Fibroblast of skin of right biceps (primary cell): ENCODE measurements at regions not wholly inside any gene's neighbourhood (a gene's known extent, or its start where the extent isn't known, plus 50 kb on each side); places are given as distances from the start of the nearest gene placed in this dataset.
"Not testable (repeated sequence)": the region's sequence is repeated elsewhere in the genome, so short reads cannot be mapped to it uniquely, and the experiment has no call there.

ENCODE experiments used
- DNase-seq: peaks from one replicate; pipeline ENCODE4 v3.0.0-alpha.2; 2013

DNA sequence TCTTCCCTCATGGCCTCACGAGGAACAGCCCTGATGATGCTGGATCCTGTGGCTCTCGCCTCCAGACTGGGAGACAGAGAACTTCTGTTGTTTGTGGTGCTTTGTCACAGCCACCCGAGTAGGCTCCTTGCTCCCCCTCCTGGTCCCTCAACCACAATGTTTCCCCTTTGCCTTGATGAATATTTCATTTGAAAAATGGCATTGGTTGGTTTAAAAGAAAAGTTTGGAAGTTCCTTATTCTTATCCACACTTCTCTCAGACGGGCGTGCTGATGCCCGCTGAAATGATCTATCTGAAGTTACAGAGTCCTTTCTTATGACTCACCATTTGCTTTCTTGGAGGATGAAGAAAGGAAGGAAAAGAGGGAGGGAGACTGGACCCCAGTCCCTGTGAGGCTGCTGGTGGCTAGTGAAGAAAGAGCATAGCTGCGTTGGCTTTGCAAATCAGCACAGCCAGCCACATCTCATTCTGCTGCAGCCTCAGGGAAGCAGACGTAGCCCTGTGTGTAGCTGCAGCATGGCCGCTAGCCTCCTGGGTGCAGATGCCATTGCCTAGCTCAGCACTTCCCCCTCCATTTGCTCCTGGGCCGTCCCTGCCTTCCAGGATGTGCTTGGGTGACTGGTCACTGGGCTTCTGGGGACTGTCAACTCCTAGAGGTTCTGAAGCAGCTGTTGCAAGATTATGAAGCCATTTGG is 185.9 kb downstream of the ERCC6L2 start:
- DNase-seq, result peak; percentile 82

DNA sequence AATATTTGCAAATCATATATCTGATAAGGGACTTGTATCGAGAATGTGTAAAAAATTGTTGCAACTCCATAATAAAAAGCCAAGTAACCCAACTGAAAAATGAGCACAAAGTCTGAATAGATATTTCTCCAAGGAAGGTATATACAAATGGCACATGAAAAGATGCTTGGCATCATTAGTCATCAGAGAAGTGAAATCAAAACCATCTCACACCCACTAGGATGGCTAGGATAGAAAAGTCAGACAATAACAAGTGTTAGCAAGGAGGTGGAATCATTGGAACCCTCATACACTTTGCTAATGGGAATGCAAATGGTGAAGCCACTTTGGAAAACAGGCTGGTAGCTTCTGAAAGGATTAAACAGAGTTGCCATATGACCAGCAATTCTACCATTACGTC is 182.7 kb downstream of the ERCC6L2 start:
- DNase-seq, result no peak

DNA sequence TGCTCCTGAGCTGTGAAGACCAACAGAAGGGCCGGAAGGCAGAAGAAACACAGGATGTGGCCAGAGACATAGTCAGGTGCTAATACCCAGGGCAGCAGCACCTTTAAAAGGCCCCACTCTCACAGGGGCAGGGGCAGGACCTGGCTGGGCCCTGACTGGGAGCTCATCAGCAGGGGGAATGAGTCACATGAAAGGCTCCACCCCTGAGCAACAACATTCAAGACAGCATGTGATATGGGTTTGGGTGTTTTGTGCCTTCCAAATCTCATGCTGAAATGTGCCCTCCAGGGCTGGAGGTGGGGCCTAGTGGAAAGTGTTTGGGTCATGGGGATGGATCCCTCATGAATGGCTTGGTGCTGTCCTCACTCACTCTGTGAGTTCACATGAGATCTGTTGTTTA is 181.7 kb downstream of the ERCC6L2 start:
- no peak for DNase-seq

DNA sequence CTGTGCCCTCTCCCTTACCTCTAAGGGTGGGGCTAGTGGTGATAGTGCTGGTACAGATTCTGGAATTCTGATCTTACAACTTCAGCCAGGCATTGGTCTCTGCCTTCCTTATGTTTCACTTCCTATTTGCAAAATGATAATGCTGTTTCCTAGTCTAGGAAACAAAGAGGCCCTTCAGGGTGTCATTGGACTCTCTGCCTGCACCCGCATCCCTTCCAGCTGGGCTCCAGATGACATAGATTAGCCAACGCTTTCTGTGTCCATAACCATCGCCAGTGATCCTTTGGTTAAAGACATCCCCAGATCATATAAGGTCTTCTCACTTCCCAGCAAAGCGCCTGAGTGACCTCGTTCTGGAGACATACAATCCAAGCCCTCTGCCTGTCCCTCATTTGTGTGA is 180.7 kb downstream of the ERCC6L2 start:
- no peak for DNase-seq

DNA sequence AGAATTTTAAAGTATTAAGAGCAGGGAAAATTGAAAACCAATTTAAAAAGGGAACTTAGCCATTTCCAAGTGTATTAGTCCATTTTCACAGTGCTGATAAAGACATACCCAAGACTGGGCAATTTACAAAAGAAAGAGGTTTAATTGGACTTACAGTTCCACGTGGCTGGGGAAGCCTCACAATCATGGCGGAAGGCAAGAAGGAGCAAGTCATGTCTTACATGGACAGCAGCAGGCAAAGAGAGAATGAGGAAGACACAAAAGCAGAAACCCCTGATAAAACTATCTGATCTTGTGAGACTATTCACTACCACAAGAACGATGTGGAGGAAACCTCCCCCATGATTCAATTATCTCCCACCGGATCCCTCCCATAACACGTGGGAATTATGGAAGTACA is 178.8 kb downstream of the ERCC6L2 start:
- not testable (repeated sequence) for DNase-seq

DNA sequence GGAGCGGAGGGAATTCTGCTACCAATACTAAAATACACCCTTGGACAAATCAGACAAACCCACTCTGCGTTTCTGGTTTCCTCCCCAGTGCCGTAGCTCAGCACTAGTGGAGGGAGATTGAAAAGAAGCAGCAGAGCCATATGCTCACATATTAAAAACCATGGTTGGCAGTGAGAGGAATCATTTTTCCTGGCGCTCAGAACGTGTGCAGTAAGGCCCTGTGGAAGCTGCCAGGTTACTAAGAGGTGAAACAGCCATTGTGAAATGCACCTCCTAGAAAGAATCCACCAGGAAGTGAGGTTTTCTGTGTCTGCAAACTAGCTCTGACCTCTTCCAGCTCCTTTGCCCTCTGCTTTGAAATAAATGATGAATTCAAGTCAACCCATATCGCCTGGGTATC is 177.2 kb downstream of the ERCC6L2 start:
- no peak for DNase-seq

DNA sequence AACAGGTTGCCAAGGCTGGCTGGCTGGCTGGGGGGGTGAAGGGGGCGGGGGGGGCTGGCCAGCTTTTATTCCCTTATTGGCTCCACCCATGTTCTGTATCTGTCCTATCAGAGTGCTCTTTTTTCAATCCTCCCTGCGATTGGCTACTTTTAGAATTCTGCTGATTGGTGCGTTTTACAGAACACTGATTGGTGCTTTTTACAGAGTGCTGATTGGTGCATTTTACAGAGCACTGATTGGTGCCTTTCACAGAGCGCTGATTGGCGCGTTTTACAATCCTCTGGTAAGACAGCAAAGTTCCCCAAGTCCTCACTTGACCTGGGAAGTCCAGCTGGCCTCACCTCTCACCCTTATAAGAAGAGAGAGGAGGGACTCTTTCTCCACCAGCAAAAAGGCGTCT is 175.9 kb downstream of the ERCC6L2 start:
- no peak for DNase-seq

DNA sequence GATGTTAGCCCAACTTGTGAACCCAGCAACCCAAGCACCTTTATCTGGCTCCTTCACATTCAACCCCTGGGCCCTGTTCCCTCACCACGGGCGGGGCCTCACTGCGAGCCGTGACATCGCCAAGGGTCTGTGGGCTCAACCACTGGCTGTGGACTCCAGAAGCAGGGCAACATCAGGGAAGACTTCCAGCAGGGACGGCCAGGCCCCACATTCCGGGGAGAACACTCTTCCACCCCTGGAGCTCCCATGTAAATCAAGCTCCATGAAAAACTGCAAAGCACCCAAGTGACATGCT is 175.3 kb downstream of the ERCC6L2 start:
- DNase-seq, result no peak

DNA sequence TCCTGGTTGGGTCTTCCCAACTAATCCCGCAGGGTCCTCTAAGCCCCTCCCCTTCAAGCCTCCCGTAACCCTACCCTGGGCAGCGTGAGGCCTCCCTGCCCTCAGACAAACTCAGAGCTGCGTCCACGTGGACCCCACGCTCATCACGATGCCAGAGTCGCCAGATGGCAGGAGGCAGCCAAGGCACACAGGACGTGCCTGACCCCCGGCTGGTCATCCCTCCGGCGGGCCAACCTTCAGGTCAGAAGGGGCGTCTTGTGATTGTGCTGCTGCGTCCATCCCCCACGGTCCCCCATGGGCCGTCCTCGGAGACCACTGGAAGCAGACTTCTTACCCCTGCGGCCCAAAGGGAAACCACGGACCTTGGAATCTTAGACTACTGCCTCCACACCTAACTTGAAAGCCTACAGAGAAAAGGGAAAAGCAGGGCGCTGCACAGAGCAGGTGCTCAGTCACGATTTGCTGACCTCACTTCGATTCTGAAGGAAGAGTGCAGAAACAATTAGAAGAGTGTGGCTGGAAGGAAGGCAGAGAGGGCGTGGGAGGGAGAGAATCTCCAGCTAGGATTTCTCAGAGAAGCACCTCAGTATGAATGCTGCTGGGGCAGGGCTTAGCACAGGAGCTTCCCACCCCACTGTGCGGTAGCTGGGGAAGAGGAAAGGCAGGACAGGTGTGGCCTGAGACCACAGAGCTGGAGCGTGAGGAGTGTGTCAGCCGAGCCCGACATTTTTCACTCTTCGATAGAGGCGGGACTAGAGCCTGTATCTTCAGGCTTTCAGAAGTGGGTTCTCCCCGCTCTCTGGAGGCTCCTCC is 174.8 kb downstream of the ERCC6L2 start:
- DNase-seq, result no peak

DNA sequence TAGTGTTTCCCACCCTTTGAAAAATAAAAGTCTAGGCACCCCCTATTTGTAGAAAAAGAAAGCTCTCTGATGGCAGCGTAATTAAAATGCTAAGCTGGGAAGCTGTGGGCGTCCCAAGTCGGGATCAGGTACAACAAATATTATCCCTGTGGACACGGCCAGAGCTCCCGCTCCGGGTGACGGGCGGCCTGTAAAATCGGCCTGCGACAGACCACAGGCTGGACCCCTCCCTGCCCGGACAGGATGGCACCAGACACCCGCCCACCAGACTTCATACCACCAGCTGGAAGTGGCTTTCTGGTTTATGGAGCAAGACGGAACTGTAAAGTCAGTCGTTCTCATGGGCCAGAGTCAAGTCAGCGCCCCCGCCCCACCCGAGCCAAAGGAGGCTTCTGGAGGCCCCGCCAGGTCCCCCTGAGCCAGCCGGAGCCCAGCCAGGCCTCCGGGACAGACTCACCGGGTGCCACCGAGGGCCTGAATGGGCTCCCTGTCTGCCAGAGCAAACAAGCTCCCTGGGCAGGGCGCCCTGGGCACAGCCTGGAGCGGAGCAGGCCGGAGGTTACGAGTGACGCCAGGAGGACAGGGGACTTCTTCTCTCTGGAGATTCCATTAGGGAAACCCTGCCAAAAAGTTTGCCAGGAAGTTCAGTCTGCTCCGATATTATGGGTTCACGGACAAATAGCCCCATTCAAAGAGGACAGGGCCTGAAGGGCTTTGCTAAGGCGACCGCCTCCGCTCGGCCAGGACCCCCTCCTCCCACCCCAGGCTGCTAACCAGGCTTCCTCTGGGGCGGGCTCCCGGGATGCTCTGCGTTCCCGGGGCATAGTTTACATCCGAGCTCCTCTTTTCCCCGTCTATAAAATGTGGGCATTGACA is 173.7 kb downstream of the ERCC6L2 start:
- DNase-seq, result no peak

DNA sequence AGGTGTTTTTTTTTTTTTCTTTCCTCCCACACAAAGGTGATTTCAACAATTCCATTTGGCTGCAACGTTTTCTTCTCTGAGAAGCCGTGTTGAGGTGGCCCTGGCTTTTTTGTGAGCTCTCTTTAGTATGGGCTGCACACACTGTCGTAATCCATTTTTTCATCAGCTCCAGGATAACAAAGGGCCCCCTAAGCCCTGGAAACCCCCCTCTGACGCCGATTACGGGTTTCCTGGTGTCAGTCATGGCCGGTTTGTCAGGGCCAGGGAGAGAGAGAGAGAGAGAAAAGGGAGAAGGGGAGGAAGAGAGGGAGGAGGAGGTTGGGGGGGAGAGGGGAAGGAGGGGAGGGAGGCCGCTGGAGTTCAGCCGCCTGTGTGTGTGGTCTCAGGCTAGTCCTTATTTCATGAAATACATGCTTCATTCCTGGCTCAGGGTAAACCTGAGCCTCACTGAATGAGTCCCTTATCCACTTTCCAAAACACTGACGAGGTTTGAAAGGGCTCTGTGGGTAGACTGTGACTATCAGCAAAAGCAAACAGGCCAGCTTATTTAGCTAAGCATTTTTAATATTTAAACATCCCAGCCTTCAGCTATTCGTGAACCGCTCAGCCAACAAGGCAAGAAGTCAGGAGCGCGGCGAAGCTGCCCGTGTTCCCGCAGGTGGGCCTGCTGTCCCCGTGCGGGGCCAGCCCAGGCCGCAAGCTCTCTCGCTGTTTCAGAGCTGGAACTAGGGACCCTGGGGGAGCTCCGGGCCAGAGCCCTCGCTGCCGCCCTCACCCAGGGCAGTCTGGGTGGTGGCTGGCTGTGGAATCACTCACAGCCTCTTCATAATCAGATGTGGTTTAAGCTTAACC is 172.8 kb downstream of the ERCC6L2 start:
- DNase-seq, result peak; percentile 38

DNA sequence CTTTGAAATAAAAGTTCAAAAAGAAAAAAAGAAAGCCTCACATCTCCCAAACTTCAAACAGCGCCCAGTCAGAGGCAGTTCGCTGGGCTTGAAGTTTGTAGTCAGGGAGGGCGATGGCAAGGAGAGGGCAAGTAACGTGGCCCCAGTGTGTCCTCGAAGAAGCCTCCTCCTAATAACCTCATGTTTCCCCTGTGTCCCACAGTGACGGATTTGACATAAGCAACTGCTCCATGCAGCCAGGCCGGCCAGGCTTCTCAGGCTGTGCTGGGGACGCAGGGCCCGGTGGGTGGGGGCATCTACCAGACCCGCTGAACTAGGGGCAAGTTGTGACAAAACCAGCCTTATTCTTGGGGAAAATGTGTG is 172.2 kb downstream of the ERCC6L2 start:
- no peak for DNase-seq

DNA sequence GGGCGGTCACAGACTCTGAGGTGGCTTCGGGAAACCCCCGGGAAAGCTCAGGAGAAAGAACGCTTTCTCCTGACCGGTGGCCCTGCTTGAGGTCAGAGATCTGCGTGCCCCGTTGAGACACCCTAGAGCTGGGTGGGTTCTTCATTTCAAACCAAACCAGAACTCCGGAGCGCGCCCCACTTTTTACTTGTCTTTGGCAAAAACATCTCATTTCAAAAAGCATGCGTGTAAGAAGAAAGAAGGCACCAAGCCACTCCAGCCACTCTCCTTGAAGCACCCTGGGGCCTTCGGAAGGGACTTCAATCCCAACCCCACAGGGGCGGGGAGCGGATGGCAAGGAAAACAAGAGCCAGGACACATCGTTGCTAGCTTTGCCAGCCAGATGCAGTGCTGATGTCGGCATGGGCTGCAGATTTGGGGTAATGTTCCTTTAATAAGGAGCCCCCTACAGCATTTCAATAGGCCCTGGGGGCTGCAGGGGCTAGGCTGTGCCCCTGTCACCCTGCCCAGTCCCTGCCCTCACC is 171.7 kb downstream of the ERCC6L2 start:
- DNase-seq, result no peak

DNA sequence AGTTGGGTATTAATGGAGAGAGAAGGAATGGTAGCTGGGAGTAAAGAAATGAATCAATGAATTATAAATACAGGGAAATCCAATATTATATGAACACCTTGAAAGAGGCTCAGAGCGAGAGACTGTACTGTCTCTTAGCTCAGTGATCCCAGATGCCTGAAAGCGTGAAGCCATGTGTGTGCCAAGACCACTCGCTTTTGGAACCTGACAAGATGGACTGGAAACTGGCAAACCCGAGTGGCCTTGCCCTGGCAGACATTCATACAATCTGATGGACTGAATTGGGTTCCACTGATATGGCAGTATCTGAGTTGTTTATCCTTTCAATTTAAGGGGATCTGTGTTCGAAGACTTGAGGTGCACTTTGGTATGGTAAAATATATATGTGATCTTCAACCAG is 170.3 kb downstream of the ERCC6L2 start:
- no peak for DNase-seq

DNA sequence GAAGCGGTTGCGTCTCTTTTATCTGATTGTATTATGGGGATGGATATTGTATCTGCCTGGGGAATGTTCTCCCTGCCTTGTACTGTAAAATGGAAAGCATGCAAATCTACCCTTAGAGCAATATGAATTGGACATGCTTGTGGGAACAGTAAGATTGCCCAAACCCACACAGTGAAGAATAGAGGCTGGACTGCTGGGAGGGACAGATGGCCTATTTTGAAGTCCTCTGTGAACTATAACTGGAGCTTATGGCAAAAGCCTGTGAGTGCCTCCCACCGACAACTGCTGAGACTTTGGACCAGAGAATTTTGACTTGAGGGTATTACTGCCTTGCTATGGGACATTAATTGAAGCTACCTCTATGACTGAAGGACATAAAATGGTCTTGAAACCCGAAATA is 168.9 kb downstream of the ERCC6L2 start:
- no peak for DNase-seq

DNA sequence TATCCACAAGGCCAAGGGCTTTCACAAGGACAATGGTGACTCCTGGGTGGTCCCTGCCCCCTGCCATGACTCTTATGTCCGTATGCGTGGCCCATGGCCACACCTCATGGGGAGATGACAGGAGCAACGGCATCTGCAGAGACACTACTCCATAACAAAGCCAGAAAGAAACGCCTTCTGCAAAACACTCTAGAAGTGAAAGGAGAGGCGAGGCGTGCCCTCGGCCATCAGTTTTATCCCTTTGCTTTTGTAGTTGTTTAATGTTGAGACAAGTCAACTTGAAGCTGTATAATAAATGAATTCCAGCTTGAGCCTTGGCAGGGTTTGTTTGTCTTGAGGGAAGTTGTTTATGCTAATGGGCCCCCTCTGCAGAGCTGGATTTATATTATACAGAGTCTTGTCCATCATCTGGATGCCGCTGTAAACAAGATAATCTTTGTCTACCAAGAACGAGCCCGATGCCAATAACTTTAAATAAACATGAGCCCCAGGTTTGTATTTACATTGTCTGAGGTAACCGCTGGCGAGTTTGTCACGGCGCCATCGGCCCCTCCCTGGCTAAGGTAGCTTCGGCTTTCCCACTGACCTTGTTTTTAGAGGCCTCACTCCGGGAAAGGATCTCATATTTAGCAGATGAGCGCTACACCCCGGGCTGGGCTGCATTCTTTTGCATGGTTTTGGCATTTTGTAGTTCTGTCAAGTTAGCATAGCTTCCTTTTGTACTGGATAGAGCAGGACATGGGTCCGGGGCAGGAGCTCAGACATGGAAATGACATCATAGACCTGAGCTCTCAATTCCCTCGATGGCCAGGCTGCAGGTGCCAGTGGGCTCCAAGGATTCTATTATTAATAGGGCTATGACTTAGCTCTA is 165.3 kb downstream of the ERCC6L2 start:
- DNase-seq, result no peak

DNA sequence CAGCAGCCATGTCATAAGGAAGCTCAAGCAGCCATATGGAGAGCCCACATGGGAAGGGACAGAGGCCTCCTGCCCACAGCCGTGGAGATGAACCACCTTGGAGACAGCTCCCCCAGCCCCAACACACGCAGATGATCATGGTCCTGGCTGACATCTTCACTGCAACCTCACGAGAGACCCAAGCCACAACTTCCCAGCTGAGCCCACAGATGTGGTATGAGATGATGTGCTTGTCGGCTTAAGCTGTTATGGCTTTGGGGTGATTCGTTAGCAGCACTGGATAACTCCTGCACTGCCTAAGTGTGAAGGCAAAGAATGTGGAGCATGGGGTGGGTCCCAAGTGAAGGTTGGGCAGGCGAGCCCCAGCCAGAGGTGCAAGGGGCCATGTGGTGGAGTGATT is 163.4 kb downstream of the ERCC6L2 start:
- DNase-seq, result no peak

DNA sequence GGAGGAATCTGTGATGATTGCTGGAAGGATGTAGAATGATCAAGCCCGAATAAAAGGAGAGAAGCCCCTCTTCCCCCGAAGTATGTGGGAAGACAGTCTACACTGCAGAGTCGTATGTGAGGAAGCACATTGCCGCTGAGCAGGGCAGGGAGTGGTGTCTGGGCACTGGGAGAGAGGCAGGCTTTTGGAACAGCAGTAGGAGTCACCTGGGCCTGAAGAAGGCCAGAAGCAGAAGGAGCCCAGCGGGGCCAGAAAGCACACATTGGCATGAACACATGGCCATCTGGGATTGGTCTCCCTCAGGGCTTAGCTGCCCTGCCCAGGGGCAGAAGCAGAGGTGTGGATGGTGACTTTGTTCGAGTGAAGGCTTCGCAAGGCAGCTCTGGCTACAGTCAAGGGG is 162.8 kb downstream of the ERCC6L2 start:
- DNase-seq, result no peak

DNA sequence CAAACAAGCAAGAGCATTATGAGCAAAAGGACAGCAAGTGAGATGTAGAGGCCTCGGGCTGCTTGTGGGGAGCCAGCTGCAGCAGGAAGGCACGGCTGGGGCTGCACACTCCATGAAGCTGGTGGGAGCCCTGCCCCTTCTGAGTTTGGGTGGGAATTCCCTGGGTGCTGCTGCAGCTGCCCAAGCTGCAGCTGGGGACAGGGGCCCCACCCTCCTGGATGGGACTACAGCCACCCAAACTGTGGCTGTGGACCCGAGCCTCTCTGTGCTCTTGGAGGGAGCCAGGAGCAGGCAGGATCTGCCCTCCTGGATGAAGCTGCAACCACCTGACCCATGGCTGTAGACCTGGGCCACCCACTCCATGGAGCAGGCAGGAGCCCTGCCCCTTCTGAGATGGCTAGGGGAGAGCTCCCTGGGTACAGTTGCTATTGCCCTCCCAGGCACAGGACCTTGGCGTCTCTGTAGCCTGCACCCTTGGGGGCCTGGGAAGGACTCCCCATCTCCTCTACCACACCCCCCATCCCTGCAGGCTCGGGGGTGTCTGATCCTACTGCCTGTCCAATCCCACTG is 159.1 kb downstream of the ERCC6L2 start:
- no peak for DNase-seq

DNA sequence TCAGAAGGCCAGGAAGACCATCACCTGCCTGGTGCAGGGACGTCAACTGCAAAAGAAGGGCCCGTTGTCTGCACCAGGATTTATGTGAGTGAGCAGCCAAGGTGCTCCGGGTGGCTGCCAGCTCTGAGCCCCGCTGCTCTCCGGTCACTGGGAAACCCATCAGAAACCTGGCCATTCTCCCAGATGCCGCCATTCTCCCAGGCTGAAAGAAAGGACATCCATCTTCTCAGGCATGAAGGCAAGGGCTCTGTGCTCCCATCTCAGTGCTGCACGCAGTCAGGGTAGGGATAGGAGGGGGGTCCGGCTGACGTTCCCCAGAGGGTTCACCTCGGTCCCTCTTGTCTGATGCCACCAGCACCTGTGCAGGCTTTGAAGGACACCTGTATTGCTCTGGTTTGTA is 158.4 kb downstream of the ERCC6L2 start:
- DNase-seq, result no peak

DNA sequence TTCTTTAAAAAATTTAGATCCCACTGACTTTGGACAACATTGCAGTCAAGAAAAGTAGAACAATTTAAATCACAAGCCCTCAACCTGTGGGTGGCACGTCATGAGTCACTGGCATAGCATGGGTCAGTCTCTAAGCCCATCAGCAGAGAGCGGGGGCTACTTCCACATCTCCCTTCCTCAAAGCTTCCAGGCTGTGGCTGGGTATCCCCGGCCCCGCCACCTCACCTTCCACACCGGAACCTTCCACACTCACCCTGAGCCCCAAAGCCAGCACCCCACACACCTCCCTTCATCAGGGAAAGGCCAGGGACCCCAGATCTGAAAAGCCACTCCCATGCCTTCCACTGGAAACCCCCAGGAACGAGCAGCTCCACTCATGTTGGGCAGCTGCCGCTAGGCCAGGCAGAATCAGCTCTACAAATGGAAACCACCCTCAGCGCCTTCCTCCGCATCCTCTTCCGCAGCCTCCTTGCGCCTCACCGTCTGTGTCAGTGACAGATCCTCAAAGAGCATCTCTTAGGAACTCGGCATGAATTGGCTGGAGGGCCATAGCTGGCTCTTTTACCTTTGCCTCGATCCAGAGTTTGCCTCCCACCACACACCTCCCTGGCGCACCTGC is 156.5 kb downstream of the ERCC6L2 start:
- DNase-seq, result no peak
